GM03348 (cell line): ENCODE measurements at regions not wholly inside any gene's neighbourhood (a gene's known extent, or its start where the extent isn't known, plus 50 kb on each side); places are given as distances from the start of the nearest gene placed in this dataset.

Source experiments
- DNase-seq: peaks from one replicate; pipeline ENCODE4 v3.0.0; 2012; ENCODE audit warnings: low spot score

- DNase-seq = no peak
These were observed 114.9 kb upstream of the GPRIN3 start for GRCh38 chr4:89422441-89422990.

- DNase-seq = no peak
These were observed 112.9 kb upstream of the GPRIN3 start for GRCh38 chr4:89420507-89420906.

- no peak for DNase-seq
These were observed 111.6 kb upstream of the GPRIN3 start for GRCh38 chr4:89419111-89419695.

- no peak for DNase-seq
These were observed 109.4 kb upstream of the GPRIN3 start for GRCh38 chr4:89416960-89417359.

GRCh38 chr4:89413518-89413917 is 105.9 kb upstream of the GPRIN3 start:
- no peak for DNase-seq

- DNase-seq = peak; percentile 16
These were observed 104.1 kb upstream of the GPRIN3 start for GRCh38 chr4:89411539-89412309.

- DNase-seq = peak; percentile 57
These were observed 103.1 kb upstream of the GPRIN3 start for GRCh38 chr4:89410687-89411086.

GRCh38 chr4:89404530-89404929 is 96.9 kb upstream of the GPRIN3 start:
- no peak for DNase-seq

GRCh38 chr4:89403826-89404225 is 96.2 kb upstream of the GPRIN3 start:
- DNase-seq = no peak

GRCh38 chr4:89400287-89401035 is 92.9 kb upstream of the GPRIN3 start:
- DNase-seq = no peak

- no peak for DNase-seq
These were observed 91.0 kb upstream of the GPRIN3 start for GRCh38 chr4:89398644-89399043.

- DNase-seq = no peak
These were observed 90.5 kb upstream of the GPRIN3 start for GRCh38 chr4:89398146-89398545.

- DNase-seq = no peak
These were observed 89.8 kb upstream of the GPRIN3 start for GRCh38 chr4:89397441-89397840.

- DNase-seq = no peak
These were observed 74.8 kb upstream of the GPRIN3 start for GRCh38 chr4:89382439-89382838.

GRCh38 chr4:89380980-89381379 is 73.4 kb upstream of the GPRIN3 start:
- no peak for DNase-seq

- DNase-seq = no peak
These were observed 72.0 kb upstream of the GPRIN3 start for GRCh38 chr4:89379511-89380044.

GRCh38 chr4:89373394-89373793 is 65.8 kb upstream of the GPRIN3 start:
- DNase-seq = no peak

- DNase-seq = no peak
These were observed 64.0 kb upstream of the GPRIN3 start for GRCh38 chr4:89371614-89372013.

GRCh38 chr4:89369581-89369980 is 62.0 kb upstream of the GPRIN3 start:
- no peak for DNase-seq

GRCh38 chr4:89368861-89369260 is 61.3 kb upstream of the GPRIN3 start:
- DNase-seq = no peak

- DNase-seq = no peak
These were observed 58.2 kb upstream of the GPRIN3 start for GRCh38 chr4:89365776-89366175.

- DNase-seq = no peak
These were observed 57.8 kb upstream of the GPRIN3 start for GRCh38 chr4:89365375-89365774.

GRCh38 chr4:89364541-89364940 is 56.9 kb upstream of the GPRIN3 start:
- no peak for DNase-seq
